WTC11 (cell line): ENCODE measurements at regions not wholly inside any gene's neighbourhood (a gene's known extent, or its start where the extent isn't known, plus 50 kb on each side); places are given as distances from the start of the nearest gene placed in this dataset.

Experiments used
- ATF2 ChIP-seq: sonication (generic); formaldehyde crosslinking; IDR thresholded peaks from 2 replicates; pipeline ENCODE4 v1.8.1; 2022; ENCODE audit warnings: low read depth, missing genetic modification reagents, borderline replicate concordance
- ATF3 ChIP-seq: sonication (generic); formaldehyde crosslinking; conservative IDR thresholded peaks from 2 replicates; pipeline ENCODE4 v1.8.1; 2022; ENCODE audit warnings: mild to moderate bottlenecking, missing genetic modification reagents
- CREM ChIP-seq: sonication (generic); formaldehyde crosslinking; IDR thresholded peaks from 2 replicates; pipeline ENCODE4 v1.8.1; 2022; ENCODE audit warnings: mild to moderate bottlenecking, missing genetic modification reagents, moderate library complexity
- CTCF ChIP-seq: fragments of 200-600 bp; IDR thresholded peaks from 2 replicates; pipeline ENCODE4 v1.8.0; 2022; ENCODE audit warnings: antibody characterized with exemption
- E2F5 ChIP-seq: sonication (generic); formaldehyde crosslinking; IDR thresholded peaks from 2 replicates; pipeline ENCODE4 v1.8.1; 2022; ENCODE audit warnings: mild to moderate bottlenecking, moderate library complexity, missing genetic modification reagents
- FOXJ3 ChIP-seq: sonication (generic); formaldehyde crosslinking; IDR thresholded peaks from 2 replicates; pipeline ENCODE4 v1.9.0; 2021; ENCODE audit warnings: missing genetic modification reagents, mild to moderate bottlenecking, borderline replicate concordance
- IRF2 ChIP-seq: sonication (generic); formaldehyde crosslinking; IDR thresholded peaks from 2 replicates; pipeline ENCODE4 v1.8.0; 2022; ENCODE audit warnings: low read depth, missing genetic modification reagents, borderline replicate concordance
- NFE2L1 ChIP-seq: sonication (generic); formaldehyde crosslinking; IDR thresholded peaks from 2 replicates; pipeline ENCODE4 v1.8.1; 2023; ENCODE audit warnings: missing genetic modification reagents
- NFYB ChIP-seq: sonication (generic); formaldehyde crosslinking; conservative IDR thresholded peaks from 2 replicates; pipeline ENCODE4 v1.8.0; 2022; ENCODE audit warnings: low read depth, missing genetic modification reagents
- NR1H2 ChIP-seq: sonication (generic); formaldehyde crosslinking; IDR thresholded peaks from 2 replicates; pipeline ENCODE4 v1.9.0; 2021; ENCODE audit warnings: mild to moderate bottlenecking, moderate library complexity, missing genetic modification reagents
- SP1 ChIP-seq: sonication (generic); formaldehyde crosslinking; conservative IDR thresholded peaks from 2 replicates; pipeline ENCODE4 v1.8.1; 2022; ENCODE audit warnings: missing genetic modification reagents
- ZBTB21 ChIP-seq: sonication (generic); formaldehyde crosslinking; IDR thresholded peaks from 2 replicates; pipeline ENCODE4 v1.8.1; 2023; ENCODE audit warnings: mild to moderate bottlenecking, missing genetic modification reagents, borderline replicate concordance
- ZNF263 ChIP-seq: sonication (generic); formaldehyde crosslinking; IDR thresholded peaks from 2 replicates; pipeline ENCODE4 v1.8.1; 2022; ENCODE audit warnings: low read depth, mild to moderate bottlenecking, moderate library complexity, missing genetic modification reagents
- ZSCAN18 ChIP-seq: fragments of 250-450 bp; sonication (Bioruptor Pico); IDR thresholded peaks from 2 replicates; pipeline ENCODE4 v2.1.2; 2022; ENCODE audit warnings: mild to moderate bottlenecking, moderate library complexity

- no peak for TF ChIP-seq CTCF
- no peak for TF ChIP-seq IRF2
- TF ChIP-seq CREM (CRISPR knock-in tag), result no peak
- TF ChIP-seq ZNF263 (CRISPR knock-in tag), result no peak
- no peak for TF ChIP-seq ATF2 (CRISPR knock-in tag)
- no peak for TF ChIP-seq ATF3 (CRISPR knock-in tag)
- no peak for TF ChIP-seq ZBTB21
- no peak for TF ChIP-seq NFE2L1 (CRISPR knock-in tag)
- TF ChIP-seq FOXJ3 (CRISPR knock-in tag), result no peak
- no peak for TF ChIP-seq NR1H2 (CRISPR knock-in tag)
- TF ChIP-seq SP1 (CRISPR knock-in tag), result no peak
- no peak for TF ChIP-seq E2F5 (CRISPR knock-in tag)
- no peak for TF ChIP-seq ZSCAN18 (CRISPR knock-in tag)
- no peak for TF ChIP-seq NFYB (CRISPR knock-in tag)
These were observed 60.4 kb upstream of the TRIM9 start for GRCh38 chr14:51155326-51155725.
